A549 (cell line): ENCODE measurements at regions not wholly inside any gene's neighbourhood (a gene's known extent, or its start where the extent isn't known, plus 50 kb on each side); places are given as distances from the start of the nearest gene placed in this dataset.
A peak's percentile ranks its signal among the peaks of the same experiment; 100 is the strongest.

ENCODE experiments used
- ATAC-seq, 2 experiments: fragments of 200-7000 bp in 1 of 2; fragments of >200 bp in 1 of 2; cut with Nextera tagmentation in 1 of 2; cut with Tn5 transposase in 1 of 2; 3 replicates each; pipeline versions ENCODE4 v1.8.0 to v1.9.1; 2018 to 2020; ENCODE audit warnings: mild to moderate bottlenecking in 1 of 2, moderate library complexity in 1 of 2
- CTCF ChIA-PET: fragments of 300-600 bp; sonication (Branson Sonifier 250); formaldehyde crosslinking; extraction: SDS; loops from one replicate; lab custom pipeline; 2021; ENCODE audit warnings: antibody characterized with exemption, inconsistent platforms; lab: Yijun Ruan, JAX
- POLR2A ChIA-PET: fragments of 350-600 bp; formaldehyde crosslinking; extraction: SDS; loops from one replicate; lab custom pipeline; 2021; ENCODE audit warnings: antibody characterized with exemption, inconsistent platforms; lab: Yijun Ruan, JAX
- DNase-seq, 2 experiments: peaks; one replicate each; pipeline versions ENCODE4 v3.0.0 to v3.0.0-alpha.2; 2011 to 2016; ENCODE audit warnings: low read depth in 1 of 2, low spot score in 1 of 2
- FAIRE-seq: peaks from 2 replicates; lab custom pipeline; 2011; peaks lifted over from hg19 to GRCh38; lab: Jason Lieb, UNC
- H3K27ac ChIP-seq, 2 experiments: fragments of >200 bp; sonication (Bioruptor Twin); formaldehyde crosslinking; 3 replicates each; pipeline ENCODE4 v1.5.1; 2016 to 2017
- H3K4me1 ChIP-seq: fragments of >200 bp; sonication (Bioruptor Twin); formaldehyde crosslinking; 3 replicates; pipeline ENCODE4 v1.6.1; 2016
- H3K4me2 ChIP-seq: fragments of >200 bp; sonication (Bioruptor Twin); formaldehyde crosslinking; 3 replicates; pipeline ENCODE4 v1.6.1; 2016
- H3K4me3 ChIP-seq: fragments of >200 bp; sonication (Bioruptor Twin); formaldehyde crosslinking; 3 replicates; pipeline ENCODE4 v1.5.1; 2016
- H3K9me3 ChIP-seq: fragments of >200 bp; sonication (Bioruptor Twin); formaldehyde crosslinking; 3 replicates; pipeline ENCODE4 v1.6.1; 2016
- BHLHE40 ChIP-seq: IDR thresholded peaks from 2 replicates; pipeline ENCODE4 v1.6.1; 2012; ENCODE audit warnings: low read depth, low read length, inconsistent platforms
- CBX2 ChIP-seq: fragments of 200-600 bp; sonication (generic); IDR thresholded peaks from 2 replicates; pipeline ENCODE4 v1.6.1; 2016; ENCODE audit warnings: low read depth, mild to moderate bottlenecking, borderline replicate concordance
- CEBPB ChIP-seq, 2 experiments: fragments of >200 bp in 1 of 2; sonication (Bioruptor Twin) in 1 of 2; formaldehyde crosslinking in 1 of 2; IDR thresholded peaks; 2 replicates each; pipeline ENCODE4 v1.6.1; 2012 to 2016
- CTCF ChIP-seq: fragments of >200 bp; sonication (Bioruptor Twin); formaldehyde crosslinking; IDR thresholded peaks from 3 replicates; pipeline ENCODE4 v1.5.1; 2016
- EHF ChIP-seq: fragments of 250-450 bp; sonication (Bioruptor Pico); IDR thresholded peaks from 2 replicates; pipeline ENCODE4 v1.5.0; 2020; ENCODE audit warnings: mild to moderate bottlenecking
- EP300 ChIP-seq, 2 experiments: fragments of >200 bp; sonication (Bioruptor Twin); formaldehyde crosslinking; IDR thresholded peaks; 2 replicates in 1 of 2; 3 replicates in 1 of 2; pipeline ENCODE4 v1.6.1; 2016 to 2017
- ESRRA ChIP-seq: fragments of 150-350 bp; IDR thresholded peaks from 2 replicates; pipeline ENCODE4 v1.6.1; 2014; ENCODE audit warnings: mild to moderate bottlenecking, low read length, borderline replicate concordance
- HMGXB4 ChIP-seq: fragments of 250-450 bp; sonication (Bioruptor Pico); IDR thresholded peaks from 2 replicates; pipeline ENCODE4 v1.5.0; 2021; ENCODE audit warnings: mild to moderate bottlenecking, moderate library complexity, borderline replicate concordance
- HOXB5 ChIP-seq: fragments of 250-450 bp; sonication (Bioruptor Pico); IDR thresholded peaks from 2 replicates; pipeline ENCODE4 v1.5.0; 2020; ENCODE audit warnings: mild to moderate bottlenecking, moderate library complexity
- JUNB ChIP-seq: fragments of >200 bp; sonication (Bioruptor Twin); formaldehyde crosslinking; IDR thresholded peaks from 2 replicates; pipeline ENCODE4 v1.6.1; 2016
- KDM5A ChIP-seq: fragments of 200-600 bp; sonication (generic); IDR thresholded peaks from 2 replicates; pipeline ENCODE4 v1.6.1; 2016; ENCODE audit warnings: antibody characterized with exemption, mild to moderate bottlenecking
- MAFK ChIP-seq: fragments of 450-650 bp; IDR thresholded peaks from 2 replicates; pipeline ENCODE4 v1.6.1; 2014; ENCODE audit not compliant: partially characterized antibody
- MAX ChIP-seq: IDR thresholded peaks from 2 replicates; pipeline ENCODE4 v1.6.1; 2012
- MAZ ChIP-seq: fragments of 150-350 bp; IDR thresholded peaks from 2 replicates; pipeline ENCODE4 v1.6.1; 2014; ENCODE audit warnings: antibody characterized with exemption, low read depth, low read length, borderline replicate concordance
- POLR2A ChIP-seq: IDR thresholded peaks from 2 replicates; pipeline ENCODE4 v1.6.1; 2012; ENCODE audit warnings: mild to moderate bottlenecking, low read length
- RFX5 ChIP-seq: fragments of 450-650 bp; IDR thresholded peaks from 2 replicates; pipeline ENCODE4 v1.7.1; 2014; ENCODE audit warnings: antibody characterized with exemption, mild to moderate bottlenecking, moderate library complexity
- RNF2 ChIP-seq: fragments of 200-600 bp; sonication (generic); IDR thresholded peaks from 2 replicates; pipeline ENCODE4 v1.6.1; 2016; ENCODE audit warnings: low read depth, mild to moderate bottlenecking, antibody characterized with exemption, moderate library complexity, borderline replicate concordance
- SMC3 ChIP-seq: fragments of >200 bp; sonication (Bioruptor Twin); formaldehyde crosslinking; IDR thresholded peaks from 3 replicates; pipeline ENCODE4 v1.6.1; 2018; ENCODE audit warnings: inconsistent platforms
- SREBF2 ChIP-seq: fragments of 450-650 bp; IDR thresholded peaks from 2 replicates; pipeline ENCODE4 v1.6.1; 2014; ENCODE audit warnings: mild to moderate bottlenecking, moderate library complexity
- ZC3H11A ChIP-seq: fragments of 450-650 bp; IDR thresholded peaks from 2 replicates; pipeline ENCODE4 v1.6.1; 2014; ENCODE audit warnings: antibody characterized with exemption, mild to moderate bottlenecking
- ZFP36 ChIP-seq: fragments of 450-650 bp; IDR thresholded peaks from 2 replicates; pipeline ENCODE4 v1.6.1; 2014; ENCODE audit warnings: borderline replicate concordance; ENCODE audit not compliant: partially characterized antibody
- ZNF302 ChIP-seq: fragments of 250-450 bp; sonication (Bioruptor Pico); IDR thresholded peaks from 2 replicates; pipeline ENCODE4 v1.9.0; 2021; ENCODE audit warnings: inconsistent platforms, mild to moderate bottlenecking, moderate library complexity
- WGBS: methylation state at CpG from one replicate; pipeline ENCODE4 v1.1.6; 2017; ENCODE audit errors: missing lambda C conversion rate; 5-methylcytosine and 5-hydroxymethylcytosine counted together

GRCh38 chr13:48904668-48905290 is 70.9 kb upstream of the FNDC3A start:
- 100% methylated on average over 2 of the region's 2 CpGs for WGBS
- H3K9me3 ChIP-seq: no peaks in the 10 kb centered on the region
- H3K27ac ChIP-seq: no peak overlapping the region
- POLR2A ChIA-PET: no interaction called here
- CTCF ChIA-PET: no interaction called here
- no peak for FAIRE-seq
- peaks cover 16% of the 10 kb centered on the region for H3K4me1 ChIP-seq
- no peak overlapping the region for H3K4me2 ChIP-seq
- no peak for TF ChIP-seq RNF2
- TF ChIP-seq CTCF: no peak
- no peak for TF ChIP-seq HOXB5 (CRISPR knock-in tag)
- TF ChIP-seq MAX: no peak
- TF ChIP-seq SREBF2: no peak
- no peak for TF ChIP-seq MAZ
- TF ChIP-seq SMC3: no peak
- no peak for TF ChIP-seq KDM5A
- TF ChIP-seq CBX2: no peak
- TF ChIP-seq JUNB: no peak
- TF ChIP-seq BHLHE40: no peak
- TF ChIP-seq HMGXB4 (CRISPR knock-in tag): no peak
- no peak for TF ChIP-seq CEBPB (IDR thresholded peaks at IDR 0.05)
- TF ChIP-seq ZFP36: no peak
- no peak for TF ChIP-seq RFX5
- TF ChIP-seq EHF (CRISPR knock-in tag): no peak
- TF ChIP-seq ESRRA: no peak
- TF ChIP-seq, all 56 proteins: peak for 0
- no peak for DNase-seq
- no peak for ATAC-seq
- H3K4me3 ChIP-seq: no peak overlapping the region

GRCh38 chr13:48906200-48906599 is 69.5 kb upstream of the FNDC3A start:
- ATAC-seq: no peak
- ChIA-PET POLR2A (no interaction called here), CTCF (no interaction called here)
- no peak for TF ChIP-seq EHF (CRISPR knock-in tag)
- TF ChIP-seq ZC3H11A: no peak
- no peak for TF ChIP-seq SMC3
- TF ChIP-seq ESRRA: no peak
- TF ChIP-seq POLR2A: no peak
- no peak for TF ChIP-seq ZNF302 (CRISPR knock-in tag)
- TF ChIP-seq MAFK: no peak
- TF ChIP-seq EP300 (IDR thresholded peaks at IDR 0.05): no peak
- no peaks in the 10 kb centered on the region for H3K9me3 ChIP-seq
- no peak for FAIRE-seq
- H3K4me3 ChIP-seq: no peak overlapping the region
- peaks cover 22% of the 10 kb centered on the region for H3K4me1 ChIP-seq
- no peak for DNase-seq
- H3K4me2 ChIP-seq: no peak overlapping the region
- H3K27ac ChIP-seq: peak overlapping the region in 1 of 2 experiments; percentile 84; a peak in 1 of 6 replicates
- 69% methylated on average over 6 of the region's 6 CpGs for WGBS
